ENCODE measurements at regions not wholly inside any gene's neighbourhood (a gene's known extent, or its start where the extent isn't known, plus 50 kb on each side); places are given as distances from the start of the nearest gene placed in this dataset.
"Not testable (repeated sequence)": the region's sequence is repeated elsewhere in the genome, so short reads cannot be mapped to it uniquely, and the experiment has no call there.

DNA sequence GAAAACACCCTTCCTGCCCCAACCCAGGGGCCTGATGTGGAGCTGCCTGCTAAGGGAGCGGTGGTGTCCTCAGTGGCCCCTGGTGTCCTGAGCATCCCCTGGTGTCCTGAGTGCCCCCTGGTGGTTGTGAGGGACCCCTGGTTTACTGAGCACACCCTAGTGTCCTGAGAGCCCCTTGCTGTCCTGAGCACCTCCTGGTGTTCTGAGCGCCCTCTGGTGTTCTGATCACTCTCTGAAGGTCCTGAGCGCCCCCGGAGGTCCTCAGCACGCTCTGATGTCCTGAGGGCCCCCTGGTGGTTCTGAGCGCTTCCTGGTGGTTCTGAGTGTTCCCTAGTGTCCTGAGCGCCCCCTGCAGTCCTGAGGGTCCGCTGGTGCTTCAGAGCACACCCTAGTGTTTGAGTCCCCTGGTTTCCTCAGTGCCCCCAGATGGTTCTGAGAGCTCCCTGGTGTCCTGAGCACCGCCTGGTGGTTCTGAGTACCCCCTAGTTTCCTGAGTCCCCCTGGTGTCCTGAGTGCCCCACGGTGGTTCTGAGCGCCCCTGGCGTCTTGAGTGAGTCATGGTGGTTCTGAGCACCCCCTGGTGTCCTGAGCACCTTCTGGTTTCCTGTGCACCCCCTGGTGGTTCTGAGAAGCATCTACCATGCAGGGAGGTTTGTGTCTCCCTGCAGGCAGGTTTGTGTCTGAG lies 1004.2 kb downstream of the TMEM121 start:
- DNase-seq (ENCODE audit: low spot score) = no peak

- DNase-seq (ENCODE audit: low spot score) = not testable (repeated sequence)
Measured at GRCh38 chr14:106537597-106537996, 1011.2 kb downstream of the TMEM121 start.

GRCh38 chr14:106538201-106538600 lies 1011.8 kb downstream of the TMEM121 start:
- DNase-seq (ENCODE audit: low spot score) = no peak

- DNase-seq (ENCODE audit: low spot score) = no peak
Measured at GRCh38 chr14:106547735-106548434, 1021.5 kb downstream of the TMEM121 start.

- no peak for DNase-seq (ENCODE audit: low spot score)
Measured at GRCh38 chr14:106549064-106549463, 1022.7 kb downstream of the TMEM121 start.

DNA sequence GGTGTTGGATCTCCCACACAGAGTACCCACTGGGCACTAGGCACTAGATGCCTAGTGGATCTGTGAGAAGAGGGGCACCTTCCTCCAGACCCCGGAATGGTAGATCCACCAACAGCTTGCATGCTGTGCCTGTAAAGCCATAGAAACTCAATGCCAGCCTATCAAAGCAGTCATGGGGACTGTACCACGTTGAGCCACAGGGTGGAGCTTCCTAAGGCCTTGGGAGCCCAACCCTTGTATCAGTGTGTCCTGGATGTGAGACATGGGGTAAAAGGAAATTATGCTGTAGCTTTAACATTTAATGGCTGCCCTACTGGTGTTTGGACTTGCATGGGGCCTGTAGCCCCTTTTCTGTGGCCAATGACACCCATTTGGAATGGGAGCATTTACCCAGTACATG lies 1024.9 kb downstream of the TMEM121 start:
- no peak for DNase-seq (ENCODE audit: low spot score)

- not testable (repeated sequence) for DNase-seq (ENCODE audit: low spot score)
Measured at GRCh38 chr14:106556211-106556610, 1029.8 kb downstream of the TMEM121 start.

DNA sequence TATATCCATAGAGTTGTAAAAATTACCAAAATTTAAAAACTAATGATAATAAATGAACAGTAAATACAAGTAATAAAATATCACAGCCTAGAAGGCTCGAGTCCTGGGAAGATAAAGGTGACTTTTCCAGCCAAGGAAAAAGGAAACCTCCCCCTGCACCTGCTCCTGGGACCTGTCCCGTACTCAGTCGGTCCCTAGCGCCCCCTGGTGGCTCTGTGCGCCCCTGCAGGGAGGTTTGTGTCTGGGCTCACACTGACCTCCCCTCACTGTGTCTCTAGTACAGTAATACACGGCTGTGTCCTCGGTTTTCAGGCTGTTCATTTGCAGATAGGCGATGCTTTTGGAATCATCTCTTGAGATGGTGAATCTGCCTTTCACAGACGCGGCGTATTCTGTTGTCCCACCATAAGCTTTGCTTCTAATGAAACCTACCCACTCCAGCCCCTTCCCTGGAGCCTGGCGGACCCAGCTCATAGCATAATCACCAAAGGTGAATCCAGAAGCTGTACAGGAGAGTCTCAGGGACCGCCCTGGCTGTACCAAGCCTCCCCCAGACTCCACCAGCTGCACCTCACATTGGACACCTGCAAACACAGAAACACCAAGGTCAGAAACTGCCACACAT lies 1030.4 kb downstream of the TMEM121 start:
- DNase-seq (ENCODE audit: low spot score) = no peak

- no peak for DNase-seq (ENCODE audit: low spot score)
Measured at GRCh38 chr14:106562451-106562850, 1036.1 kb downstream of the TMEM121 start.

GRCh38 chr14:106564058-106564643 lies 1037.8 kb downstream of the TMEM121 start:
- DNase-seq (ENCODE audit: low spot score) = no peak

DNA sequence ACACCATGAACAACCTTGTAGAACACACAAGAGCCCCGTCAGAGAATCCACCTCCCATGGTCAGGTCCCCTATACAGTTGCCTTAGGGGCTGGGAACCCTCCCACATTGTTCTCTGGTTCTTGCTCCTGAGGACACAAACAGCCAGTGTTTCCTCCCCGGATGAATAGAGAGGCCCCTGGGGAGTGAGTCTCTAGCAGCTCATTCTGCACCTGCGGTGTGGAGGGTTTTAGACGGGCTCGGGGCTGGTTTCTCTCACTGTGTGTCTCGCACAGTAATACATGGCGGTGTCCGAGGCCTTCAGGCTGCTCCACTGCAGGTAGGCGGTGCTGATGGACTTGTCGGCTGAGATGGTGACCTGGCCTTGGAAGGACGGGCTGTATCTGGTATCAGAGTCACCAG lies 1052.1 kb downstream of the TMEM121 start:
- no peak for DNase-seq (ENCODE audit: low spot score)

- DNase-seq (ENCODE audit: low spot score) = no peak
Measured at GRCh38 chr14:106579084-106579483, 1052.7 kb downstream of the TMEM121 start.

DNA sequence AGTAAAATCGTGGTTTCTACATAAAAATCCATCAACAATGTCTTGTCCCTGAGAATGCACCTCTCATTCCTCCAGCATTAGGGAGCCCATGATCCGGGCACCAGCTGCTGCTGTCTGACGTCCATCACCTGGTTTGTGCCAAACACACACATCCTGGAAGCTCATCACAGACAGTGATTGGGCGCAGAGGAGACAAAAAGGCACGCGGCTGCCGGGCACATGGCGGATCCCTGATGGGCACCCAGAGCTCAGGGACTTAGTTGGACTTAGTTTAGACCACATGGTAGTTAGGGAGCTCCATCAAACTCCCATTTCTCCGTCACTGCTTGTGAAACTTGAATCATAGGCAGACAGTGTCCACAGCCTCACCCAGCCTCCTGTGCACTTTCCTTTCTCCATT lies 1059.3 kb downstream of the TMEM121 start:
- DNase-seq (ENCODE audit: low spot score) = no peak

- no peak for DNase-seq (ENCODE audit: low spot score)
Measured at GRCh38 chr14:106586098-106586704, 1059.8 kb downstream of the TMEM121 start.

GRCh38 chr14:106591539-106591938 lies 1065.2 kb downstream of the TMEM121 start:
- DNase-seq (ENCODE audit: low spot score) = not testable (repeated sequence)

DNA sequence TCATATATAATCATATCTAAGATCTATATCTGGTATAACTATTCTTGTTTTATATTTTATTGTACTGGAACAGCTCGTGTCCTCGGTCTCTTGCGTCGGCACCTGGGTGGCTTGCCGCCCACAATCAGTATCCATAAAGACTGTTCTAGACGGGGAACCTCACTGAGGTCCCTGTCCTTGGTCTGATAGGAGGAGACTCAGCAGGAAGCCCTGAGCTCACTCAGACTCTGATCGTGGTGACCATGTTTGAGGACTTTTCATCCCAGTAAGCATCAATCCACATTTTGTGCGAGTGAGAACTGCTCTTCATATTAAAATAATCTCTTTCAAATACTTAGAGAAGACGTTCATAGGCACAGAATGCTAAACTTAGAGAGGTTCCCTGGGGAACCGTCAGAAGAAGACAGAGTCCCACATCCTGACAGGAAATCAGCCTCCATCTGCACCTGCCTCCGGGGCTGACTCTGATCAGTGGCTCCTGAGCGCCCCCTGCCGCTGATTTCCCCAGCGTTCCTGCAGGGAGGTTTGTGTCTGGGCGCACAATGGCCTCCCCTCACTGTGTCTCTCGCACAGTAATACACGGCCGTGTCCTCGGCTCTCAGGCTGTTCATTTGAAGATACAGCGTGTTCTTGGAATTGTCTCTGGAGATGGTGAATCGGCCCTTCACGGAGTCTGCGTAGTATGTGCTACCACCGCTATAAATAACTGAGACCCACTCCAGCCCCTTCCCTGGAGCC lies 1065.9 kb downstream of the TMEM121 start:
- DNase-seq (ENCODE audit: low spot score) = not testable (repeated sequence)

DNA sequence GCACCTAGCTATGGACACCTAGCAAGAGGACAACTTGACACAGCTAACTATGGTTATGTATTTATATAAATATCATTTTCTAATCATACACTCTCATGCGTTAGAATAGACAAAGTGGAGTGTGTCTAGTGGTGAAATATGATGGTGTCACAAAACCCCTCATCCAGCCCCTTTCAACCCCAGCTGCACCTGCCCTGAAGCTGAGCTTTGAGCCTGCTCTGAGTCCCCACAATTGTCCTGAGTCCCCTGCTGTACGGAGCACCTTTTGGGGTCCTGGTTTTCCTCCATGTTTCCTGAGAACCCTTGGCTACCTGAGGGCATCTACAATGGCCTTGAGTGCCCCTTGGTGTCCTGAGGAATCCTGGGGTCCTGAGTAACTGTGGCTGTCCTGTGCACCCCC lies 1072.8 kb downstream of the TMEM121 start:
- no peak for DNase-seq (ENCODE audit: low spot score)

- no peak for DNase-seq (ENCODE audit: low spot score)
Measured at GRCh38 chr14:106605548-106606448, 1079.4 kb downstream of the TMEM121 start.

GRCh38 chr14:106606936-106607335 lies 1080.6 kb downstream of the TMEM121 start:
- no peak for DNase-seq (ENCODE audit: low spot score)

GRCh38 chr14:106610691-106611090 lies 1084.3 kb downstream of the TMEM121 start:
- no peak for DNase-seq (ENCODE audit: low spot score)

- DNase-seq (ENCODE audit: low spot score) = no peak
Measured at GRCh38 chr14:106613256-106613655, 1086.9 kb downstream of the TMEM121 start.
